Eye (tissue), 1 donor: ENCODE measurements at regions not wholly inside any gene's neighbourhood (a gene's known extent, or its start where the extent isn't known, plus 50 kb on each side); places are given as distances from the start of the nearest gene placed in this dataset.

Source experiments
- DNase-seq: peaks from one replicate; pipeline ENCODE4 v3.0.0-alpha.2; 2015

DNA sequence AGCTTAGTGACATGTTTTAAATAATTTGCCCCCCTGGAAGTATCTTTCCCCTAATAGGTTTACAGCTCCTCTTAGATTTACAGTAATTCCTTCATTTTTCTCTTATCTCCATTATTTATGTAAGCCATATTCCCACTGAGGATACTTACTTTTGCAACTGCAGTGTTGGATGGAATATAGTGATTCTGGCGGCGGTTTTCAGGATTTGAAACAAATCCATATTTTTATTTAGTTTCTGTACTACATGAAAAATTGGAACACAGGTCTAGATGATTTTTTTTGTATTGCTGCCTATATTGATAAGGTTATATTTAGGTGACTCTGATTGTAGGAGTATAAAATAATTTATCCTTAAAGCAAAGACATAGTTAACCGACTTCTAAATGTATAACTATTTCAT is 391.6 kb upstream of the SUCLG2 start:
- no peak for DNase-seq

DNA sequence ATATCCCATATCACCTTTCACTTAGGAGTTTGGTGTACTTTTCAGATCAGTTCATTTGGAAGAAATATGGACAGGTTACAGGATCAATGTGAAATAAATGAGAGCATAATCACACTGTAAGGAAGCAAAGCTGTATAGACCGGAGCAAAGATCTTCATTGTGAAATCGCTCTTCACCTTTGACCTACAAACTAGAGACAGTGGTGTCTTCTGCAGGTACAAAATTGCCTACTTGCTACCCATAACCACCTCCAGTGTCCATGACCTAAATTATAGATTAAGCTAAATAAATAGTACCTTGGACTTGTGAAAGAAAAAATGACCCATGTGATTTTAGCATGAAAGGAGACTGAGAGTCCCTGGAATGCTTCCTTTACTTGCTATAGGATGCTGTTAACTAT is 379.5 kb upstream of the SUCLG2 start:
- DNase-seq: no peak

DNA sequence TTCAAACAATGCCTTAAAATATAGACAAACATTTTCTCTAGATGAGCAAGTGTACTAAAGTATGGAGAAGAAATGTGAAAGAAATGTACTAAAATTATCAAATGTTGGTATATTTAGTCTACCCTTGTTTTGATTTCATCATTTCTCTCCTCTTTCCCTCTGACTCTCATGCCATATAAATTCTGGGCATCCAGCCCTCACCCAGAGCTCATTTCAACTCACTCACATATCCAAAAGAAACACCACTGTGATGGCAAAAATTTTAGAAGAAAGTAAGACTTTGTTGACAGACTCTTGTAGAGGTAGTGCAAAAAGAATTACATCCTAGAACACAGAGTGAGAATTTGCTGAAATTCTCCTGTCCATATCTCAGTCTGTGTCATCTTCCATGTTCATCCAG is 377.8 kb upstream of the SUCLG2 start:
- DNase-seq: no peak

DNA sequence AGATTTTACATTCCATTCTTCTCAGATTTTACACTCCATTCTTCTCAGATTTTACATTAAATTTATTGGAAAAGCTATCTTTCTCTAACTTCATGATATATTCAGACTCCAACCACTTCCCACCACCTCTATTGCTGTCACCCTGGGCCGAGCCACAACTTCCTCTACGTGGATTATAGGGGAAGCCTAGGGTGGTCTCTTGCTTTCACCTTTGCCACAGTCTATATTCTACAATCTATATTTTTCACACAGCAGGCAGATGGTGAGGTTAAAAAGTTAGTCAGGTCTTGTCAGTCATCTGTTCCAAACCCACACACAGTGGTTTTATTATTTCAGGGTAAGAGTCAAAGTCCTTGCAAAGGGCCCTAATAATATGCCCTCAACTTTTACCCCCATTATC is 370.8 kb upstream of the SUCLG2 start:
- no peak for DNase-seq

DNA sequence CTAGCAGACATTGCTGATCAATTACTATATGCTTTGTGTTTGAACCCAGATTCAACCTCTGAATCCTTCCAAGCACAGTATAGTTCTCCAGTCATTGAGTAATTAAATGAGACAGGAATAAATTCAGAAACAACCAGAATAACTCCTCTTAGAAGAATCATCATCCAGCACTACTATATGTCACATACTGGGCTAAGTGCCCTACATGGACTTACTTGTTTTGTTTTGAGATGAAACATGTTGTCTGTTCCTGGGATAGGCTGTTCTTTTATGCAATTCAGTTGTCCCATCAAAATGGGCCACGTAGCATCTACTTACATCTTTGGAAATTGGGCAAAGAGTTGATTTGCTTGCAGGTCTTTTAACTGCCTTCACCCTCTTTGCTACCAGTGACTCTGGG is 365.5 kb upstream of the SUCLG2 start:
- DNase-seq: no peak

DNA sequence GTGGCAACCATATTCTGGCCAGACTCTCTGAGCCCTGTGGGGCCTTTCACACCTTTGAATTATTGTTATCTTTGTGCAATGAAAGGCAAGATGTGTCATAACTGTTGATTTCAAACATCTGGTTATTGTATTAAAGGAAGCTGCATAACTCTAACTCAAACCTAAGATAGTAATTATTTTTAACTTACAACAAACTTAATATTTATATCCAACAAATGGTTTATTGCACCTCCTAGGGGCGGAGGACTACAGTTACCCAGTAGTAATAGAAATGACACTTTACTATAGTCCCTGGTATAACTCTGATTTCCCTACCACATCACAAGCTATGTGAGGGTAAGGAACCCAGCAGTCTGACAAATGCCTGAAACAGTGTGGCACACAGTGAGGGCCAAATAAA is 363.9 kb upstream of the SUCLG2 start:
- no peak for DNase-seq

DNA sequence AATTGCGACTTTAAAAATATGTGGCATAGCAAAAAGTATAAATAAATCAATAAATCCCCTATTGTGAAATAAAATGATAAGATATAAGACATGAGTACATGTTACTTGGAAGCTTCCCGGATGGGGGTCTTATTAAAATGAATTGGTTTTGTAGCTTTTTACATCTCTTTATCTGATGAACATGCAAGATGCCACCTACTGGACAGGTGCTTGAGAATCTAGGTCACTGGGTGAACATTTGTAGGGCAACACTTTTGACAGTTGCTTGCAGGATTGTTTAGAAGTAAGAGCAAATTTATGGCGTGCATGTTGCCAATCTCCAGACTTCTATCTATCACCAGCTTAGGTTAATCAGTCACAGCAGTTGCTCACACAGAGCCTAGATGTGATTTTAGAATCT is 362.7 kb upstream of the SUCLG2 start:
- DNase-seq: no peak

DNA sequence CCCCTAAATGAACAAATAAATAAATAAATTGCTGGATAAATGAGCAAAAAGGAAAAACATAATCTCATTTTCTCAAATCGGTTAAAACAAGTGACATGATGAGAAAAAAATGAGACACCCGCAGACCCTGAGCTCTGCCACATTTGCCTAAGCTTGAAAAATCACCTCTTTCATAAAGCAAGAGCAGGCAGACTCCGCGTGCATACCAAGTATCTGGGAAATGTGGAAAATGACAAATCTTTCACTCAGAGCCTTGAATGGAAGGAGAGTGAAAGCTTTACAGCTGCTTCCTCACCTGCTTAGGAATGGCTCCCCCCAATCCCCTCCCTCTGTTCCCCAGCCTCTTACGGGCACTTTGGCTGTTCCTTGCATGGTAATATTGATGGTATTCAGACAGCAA is 355.5 kb upstream of the SUCLG2 start:
- no peak for DNase-seq

DNA sequence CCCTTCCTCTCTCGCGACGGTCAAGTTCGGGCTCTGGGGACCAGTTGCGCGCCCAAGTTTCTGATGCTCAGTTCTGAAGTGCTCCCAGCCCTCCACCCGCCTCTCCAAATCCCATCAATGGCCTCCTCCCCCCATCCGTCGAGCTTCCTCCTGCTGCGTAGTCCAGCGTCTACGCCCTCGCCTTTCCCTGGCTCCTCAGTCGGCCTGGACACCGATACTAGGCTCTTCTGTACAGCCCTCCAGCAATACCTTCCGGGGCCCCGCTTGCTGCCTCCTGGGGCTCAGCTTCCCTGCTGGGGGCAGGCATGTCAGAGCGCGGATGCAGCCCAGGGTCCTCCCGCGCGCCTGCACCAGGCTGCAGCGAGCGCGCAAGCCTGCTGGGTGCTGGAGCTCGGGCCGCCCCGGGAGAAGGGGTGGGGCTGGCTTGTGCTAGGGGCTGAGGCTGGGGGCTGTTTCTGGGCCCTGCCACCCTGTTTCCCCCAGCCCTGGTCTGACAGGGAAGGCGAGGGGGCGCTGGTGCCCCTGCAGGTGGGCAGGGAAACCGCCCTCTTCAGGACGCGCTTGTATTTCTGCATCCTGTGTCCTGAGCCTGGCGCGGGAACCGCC is 353.3 kb upstream of the SUCLG2 start:
- peak; percentile 71 for DNase-seq

DNA sequence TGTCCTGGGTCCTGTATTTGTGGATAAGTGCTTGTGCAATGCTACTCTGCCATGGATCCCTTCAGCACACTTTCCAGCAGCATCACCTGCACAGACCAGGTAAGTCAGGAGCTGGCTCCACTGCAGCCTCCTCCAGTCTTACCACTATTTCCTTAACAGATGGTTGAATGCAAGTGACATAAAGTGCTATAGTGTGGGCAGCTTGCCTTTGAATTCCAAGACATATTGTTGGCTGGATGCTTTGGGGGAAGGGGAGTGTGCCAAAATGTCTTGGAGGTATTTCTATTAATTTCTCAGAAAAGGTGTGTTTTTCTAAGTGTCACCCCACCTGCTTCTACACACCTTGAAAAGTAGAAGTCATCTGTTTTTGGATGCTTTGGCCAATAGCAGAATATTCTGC is 352.2 kb upstream of the SUCLG2 start:
- DNase-seq: no peak

DNA sequence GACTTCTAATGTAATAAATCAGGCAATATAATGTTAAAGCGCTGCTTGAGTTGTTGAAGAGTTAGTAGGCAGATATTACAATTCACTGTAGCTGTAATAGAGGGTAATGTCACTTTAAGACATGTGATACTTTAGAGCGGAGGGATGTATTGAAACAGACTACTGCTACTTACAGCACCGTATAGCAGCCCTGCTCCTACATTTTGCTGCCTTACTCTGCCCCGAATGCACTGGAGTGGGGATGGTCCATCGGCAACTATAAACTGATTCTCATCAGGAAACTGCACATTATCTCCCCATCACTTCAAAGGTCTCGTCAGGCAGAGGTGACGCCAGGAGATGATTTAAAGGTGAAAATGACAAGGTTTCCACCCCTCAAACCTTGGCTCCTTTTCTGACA is 349.7 kb upstream of the SUCLG2 start:
- no peak for DNase-seq

DNA sequence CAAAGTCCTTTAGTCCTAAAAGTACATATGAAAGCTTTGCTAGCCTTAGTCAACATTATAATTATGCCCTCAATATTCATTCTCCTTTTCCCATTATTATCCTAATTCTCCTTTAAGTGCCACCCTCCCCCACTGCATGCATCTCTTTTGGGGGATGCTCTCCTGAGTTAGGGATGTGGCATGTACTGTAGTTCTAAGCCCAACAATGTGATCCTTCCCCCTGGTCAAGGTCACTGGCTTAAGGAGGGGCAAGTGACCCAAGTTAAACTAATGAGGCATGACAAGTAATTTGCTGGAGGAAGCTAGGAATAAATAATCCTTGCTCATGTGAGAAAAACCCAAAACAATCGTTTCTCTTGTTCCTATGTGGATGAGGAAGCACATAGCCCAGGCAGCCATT is 343.9 kb upstream of the SUCLG2 start:
- no peak for DNase-seq

DNA sequence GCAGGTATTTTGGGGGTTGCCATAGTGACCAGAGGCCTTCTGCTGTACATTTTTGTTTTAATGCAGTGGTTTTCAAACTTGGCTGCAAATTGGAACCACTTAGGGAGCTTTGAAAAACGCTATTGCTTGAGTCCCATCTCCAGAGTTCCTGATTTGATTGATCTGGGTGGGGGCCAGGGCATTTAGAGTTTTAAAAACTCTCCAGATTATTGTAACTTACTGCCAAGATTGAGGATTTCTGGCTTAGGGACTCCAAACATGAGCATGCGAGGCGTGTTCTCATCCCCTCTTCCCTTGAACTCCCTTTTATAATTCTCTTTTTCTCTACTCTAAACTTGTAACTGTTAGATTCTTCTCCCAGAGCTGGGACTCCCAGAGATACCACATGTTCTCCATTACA is 340.8 kb upstream of the SUCLG2 start:
- DNase-seq: no peak

DNA sequence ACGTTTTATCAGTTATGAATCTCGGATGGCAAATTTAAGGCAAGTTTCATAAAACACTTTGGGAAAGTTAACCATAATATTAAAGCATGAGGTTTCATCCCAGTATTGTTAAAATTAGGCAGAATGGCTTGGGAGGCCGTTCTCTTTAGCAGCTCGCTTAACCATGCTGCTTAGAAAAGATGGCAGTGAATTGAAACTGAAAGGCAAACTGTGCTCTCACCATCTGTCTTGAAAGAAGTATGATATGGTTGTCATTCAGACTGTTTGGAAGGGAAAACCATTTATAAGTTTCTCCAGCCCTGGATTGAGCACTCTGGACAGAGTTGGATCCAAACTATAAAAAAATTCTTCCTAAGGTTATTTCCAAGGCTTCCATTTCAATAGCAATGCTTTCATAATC is 332.3 kb upstream of the SUCLG2 start:
- no peak for DNase-seq

DNA sequence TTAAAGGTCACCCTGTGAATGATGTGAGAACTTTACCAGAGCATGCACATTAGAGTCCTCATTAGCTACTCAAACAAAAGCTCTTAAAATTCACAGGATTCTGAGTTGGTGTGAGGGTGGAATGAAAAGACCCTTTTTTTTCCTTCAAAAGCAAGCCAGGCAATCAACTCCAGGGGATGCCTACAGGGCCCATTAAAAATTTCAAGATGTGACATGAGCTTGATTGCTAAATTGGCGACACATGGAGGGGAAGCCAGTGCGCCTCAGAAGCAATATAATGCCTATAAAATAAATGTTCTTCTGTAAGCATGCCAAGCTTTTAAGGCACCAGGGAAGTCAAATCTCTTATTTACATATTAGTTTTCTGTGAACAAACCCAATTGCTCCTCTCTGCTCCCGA is 328.8 kb upstream of the SUCLG2 start:
- DNase-seq: no peak

DNA sequence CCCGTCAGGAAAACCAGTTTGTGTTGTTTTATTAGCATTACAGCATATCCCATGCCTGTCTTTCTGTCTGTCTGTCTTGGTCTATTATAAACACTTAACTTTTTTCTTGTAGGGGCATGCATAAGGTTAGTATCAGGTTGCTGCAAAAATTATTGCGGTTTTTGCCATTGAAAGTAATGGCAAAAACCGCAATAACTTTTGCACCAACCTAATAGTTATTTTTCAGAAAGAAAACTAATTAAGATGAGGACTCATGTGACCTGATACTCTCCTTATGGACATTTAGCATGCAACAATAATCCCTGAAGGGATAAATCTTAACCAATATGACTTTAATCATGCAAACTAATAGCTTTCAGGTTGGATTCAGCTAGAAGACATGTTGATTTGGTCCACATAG is 326.7 kb upstream of the SUCLG2 start:
- DNase-seq: no peak

DNA sequence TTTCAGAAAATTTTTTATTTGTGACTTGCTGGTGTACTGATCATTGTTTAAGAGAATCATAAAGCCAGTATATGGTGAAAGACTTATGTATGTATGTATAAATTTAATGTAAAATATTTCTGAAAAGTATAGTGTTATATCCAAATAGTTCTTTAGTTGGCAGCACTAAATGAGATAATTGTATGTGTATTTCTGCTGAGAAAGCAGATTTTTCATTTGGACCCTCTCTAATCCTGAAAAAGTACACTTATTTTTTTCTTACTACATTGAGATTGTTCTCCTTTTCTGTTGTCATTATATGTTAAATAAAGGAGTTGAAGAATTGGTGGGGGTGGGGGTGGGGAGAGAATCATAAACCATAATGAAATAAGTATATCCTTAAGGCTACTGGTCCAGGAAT is 324.9 kb upstream of the SUCLG2 start:
- no peak for DNase-seq

DNA sequence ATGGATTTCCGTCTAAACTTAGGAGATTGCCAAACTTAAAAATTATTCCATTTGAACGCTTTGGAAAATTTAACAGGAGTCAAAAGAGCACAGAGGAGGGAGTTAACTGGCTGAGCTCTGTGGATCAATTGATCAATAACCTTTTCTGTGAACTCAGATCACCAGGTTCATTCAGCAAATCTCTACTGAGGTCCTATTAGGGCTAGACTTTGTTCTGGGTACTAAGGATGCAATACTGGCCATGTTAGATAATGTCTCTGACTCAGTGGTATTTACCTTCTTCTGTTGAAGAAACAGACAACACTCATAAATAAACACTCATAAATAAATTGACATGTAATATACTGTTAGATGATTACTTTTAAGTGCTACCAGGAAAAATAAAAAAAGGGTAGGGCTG is 323.4 kb upstream of the SUCLG2 start:
- no peak for DNase-seq

DNA sequence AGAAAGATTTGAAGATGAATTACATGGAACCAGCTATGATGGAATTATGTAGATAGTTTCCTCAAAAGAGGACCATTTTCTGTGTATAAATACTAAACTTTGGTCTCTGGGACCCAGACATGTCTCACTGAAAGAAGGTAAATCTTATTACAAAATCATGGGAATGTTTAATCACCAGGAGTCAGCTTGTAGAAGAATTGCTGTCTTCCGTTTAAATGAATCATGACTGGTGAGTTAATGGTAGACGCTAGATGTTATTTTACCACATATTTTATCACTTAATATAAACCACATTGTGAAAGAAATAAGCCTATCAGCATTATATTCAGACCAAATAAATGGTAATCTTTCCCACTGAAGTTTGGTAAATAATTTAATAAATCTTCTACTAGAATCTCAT is 322.3 kb upstream of the SUCLG2 start:
- no peak for DNase-seq

DNA sequence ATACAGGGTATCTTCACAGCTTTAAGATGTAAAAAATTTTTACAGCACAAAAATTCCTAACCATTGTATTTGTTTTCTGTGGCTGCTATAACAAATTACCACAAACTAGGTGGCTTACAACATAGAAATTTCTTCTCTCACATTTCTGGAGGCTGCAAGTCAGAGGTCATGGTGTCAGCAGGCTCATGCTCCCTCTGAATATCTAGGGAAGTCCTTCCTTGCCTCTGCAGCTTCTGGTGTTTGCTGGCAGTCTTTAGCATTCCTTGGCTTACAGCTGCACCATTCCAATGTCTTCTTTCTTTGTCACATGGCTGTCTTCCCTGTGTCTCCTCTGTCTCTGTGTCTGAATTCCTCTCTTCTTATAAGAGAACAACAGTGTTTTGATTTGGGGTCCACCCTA is 310.2 kb upstream of the SUCLG2 start:
- no peak for DNase-seq

DNA sequence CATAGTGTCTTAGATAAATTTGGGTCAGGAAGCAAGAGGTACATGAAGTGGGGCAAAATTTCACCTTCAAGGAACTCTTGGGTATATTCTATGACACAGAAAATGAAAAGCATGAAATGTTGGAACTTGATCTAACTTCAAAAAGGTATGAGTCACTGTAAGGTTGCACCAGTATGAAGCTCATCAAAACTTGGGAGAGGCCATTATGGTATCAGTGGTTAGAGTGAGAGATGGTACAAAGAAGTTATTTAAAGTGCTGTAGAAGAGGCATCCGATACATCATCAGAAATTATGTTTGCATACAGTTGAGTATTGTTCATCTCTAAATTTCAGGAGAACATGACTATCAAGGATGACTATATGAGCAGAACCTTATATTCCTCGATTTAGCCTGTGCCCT is 302.9 kb upstream of the SUCLG2 start:
- DNase-seq: no peak

DNA sequence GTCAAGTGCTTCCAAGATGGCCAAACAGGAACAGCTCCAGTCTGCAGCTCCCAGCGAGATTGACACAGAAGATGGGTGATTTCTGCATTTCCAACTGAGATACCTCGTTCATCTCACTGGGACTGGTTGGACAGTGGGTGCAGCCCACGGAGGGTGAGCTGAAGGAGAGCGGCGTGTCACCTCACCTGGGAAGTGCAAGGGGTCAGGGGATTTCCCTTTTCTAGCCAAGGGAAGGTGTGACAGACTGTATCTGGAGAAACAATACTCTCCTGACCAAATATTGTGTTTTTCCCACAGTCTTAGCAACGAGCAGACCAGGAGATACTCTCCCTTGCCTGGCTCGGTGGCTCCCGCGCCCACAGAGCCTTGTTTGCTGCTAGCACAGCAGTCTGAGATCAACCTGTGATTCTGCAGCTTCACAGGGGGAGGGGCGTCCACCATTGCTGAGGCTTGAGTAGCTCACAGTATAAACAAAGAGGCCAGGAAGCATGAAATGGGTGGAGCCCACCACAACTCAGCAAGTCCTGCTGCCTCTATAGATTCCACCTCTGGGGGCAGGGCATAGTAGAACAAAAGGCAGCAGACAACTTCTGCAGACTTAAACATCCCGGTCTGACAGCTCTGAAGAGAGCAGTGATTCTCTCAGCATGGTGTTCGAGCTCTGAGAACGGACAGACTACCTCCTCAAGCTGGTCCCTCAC is 293.5 kb upstream of the SUCLG2 start:
- peak; percentile 8 for DNase-seq

DNA sequence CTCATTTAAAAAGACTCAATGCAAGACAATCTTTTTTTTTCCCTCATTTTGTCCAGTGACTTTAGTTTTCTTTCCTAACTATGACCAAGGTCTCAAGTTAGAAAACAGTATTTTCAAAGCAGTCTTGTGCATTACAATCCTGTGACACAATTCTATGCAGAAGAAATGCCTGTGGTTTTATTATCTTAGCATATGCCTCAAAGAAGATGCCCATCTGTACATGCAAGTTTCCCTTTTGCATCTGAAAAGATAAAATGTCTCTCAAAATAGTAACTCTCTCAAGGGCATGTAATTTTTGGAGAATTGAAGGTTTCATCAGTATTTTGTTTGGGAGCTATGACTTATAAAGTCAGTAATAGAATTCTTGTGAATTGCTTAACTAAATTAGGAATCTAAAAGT is 292.0 kb upstream of the SUCLG2 start:
- no peak for DNase-seq

DNA sequence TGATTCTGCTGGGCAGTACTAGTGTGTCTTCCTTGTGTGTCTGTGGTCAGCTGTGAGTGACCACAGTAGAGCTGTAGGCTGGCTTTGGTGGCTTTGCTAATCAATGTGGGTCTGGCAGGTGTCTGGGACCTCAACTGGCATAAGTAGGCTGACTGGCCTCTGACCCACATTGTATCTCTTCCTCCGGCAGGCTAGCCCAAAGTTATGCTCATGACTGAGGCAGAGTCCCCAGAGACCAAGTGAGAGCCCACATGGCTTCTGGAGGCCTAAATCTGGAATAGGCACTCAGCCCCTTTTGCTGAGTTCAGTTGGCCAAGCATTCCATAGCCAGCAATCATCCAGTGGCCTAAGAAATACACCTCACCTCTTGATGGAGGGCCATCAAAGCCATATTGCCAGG is 289.1 kb upstream of the SUCLG2 start:
- DNase-seq: no peak

DNA sequence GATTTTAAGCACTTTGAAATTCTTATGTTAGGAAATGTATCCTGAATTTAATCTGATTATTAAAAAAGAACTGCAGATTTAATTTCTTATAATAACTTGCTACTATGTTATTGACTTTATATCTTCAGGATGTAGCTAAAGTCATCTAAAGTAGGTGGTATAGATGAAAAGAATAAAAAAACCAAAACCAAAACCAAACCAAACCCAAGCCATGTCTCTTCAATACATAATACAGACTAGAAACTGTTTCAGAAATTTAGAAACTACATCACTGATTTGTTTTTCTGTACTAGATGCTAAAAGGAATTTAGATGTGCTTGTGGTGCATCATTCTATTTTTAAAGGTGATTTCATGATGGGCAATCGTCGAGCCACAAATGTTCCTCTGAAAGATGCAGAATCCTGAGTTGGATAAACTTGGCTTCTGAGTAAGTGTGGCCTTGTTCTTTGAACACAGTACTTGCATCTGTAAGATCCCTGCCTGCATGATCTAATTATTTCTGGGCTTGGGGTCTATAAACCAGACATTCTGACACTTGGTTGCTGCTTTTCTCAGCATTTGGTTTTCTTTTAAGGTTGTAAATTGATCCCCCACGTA is 287.1 kb upstream of the SUCLG2 start:
- no peak for DNase-seq
